NB4 (cell line): ENCODE measurements at regions not wholly inside any gene's neighbourhood (a gene's known extent, or its start where the extent isn't known, plus 50 kb on each side); places are given as distances from the start of the nearest gene placed in this dataset.

Experiments used
- MYC ChIP-seq: IDR thresholded peaks from 2 replicates; pipeline ENCODE4 v1.6.1; 2011; ENCODE audit warnings: low read depth, low read length
- POLR2A ChIP-seq: IDR thresholded peaks from 2 replicates; pipeline ENCODE4 v1.6.1; 2011; ENCODE audit warnings: mild to moderate bottlenecking; ENCODE audit not compliant: insufficient read length; ENCODE audit errors: extremely low read depth
- TF ChIP-seq, protein P1 (sequence below): IDR thresholded peaks from one replicate; pipeline ENCODE4 v1.5.1; 2012; ENCODE audit warnings: low read depth, low read length
- TF ChIP-seq, protein P2 (sequence below): IDR thresholded peaks from 2 replicates; pipeline ENCODE4 v1.6.1; 2011; ENCODE audit warnings: low read depth, low read length

DNA sequence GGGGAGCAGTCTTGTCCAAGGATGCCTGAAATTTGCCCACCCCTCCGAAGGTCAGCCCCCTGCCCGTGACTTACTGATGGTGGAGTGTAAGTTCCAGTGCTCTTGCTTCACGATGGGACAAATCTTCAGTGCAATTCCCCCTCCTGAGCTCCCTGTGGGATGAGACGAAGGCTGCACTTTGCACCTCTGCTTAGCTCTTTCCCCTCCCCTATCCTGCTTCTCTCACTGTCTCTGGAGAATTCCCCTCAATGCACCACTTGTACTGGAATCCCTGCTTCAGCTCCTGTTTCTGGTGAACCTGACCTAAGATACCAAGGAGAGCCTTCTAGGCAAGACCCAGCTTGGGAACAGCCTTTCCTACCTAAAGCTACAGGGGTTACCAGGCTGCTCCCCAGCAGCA, 122.9 kb upstream of the ZMIZ1 start:
- TF ChIP-seq, protein P1, sequence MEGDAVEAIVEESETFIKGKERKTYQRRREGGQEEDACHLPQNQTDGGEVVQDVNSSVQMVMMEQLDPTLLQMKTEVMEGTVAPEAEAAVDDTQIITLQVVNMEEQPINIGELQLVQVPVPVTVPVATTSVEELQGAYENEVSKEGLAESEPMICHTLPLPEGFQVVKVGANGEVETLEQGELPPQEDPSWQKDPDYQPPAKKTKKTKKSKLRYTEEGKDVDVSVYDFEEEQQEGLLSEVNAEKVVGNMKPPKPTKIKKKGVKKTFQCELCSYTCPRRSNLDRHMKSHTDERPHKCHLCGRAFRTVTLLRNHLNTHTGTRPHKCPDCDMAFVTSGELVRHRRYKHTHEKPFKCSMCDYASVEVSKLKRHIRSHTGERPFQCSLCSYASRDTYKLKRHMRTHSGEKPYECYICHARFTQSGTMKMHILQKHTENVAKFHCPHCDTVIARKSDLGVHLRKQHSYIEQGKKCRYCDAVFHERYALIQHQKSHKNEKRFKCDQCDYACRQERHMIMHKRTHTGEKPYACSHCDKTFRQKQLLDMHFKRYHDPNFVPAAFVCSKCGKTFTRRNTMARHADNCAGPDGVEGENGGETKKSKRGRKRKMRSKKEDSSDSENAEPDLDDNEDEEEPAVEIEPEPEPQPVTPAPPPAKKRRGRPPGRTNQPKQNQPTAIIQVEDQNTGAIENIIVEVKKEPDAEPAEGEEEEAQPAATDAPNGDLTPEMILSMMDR, result no peak
- TF ChIP-seq POLR2A (no peak), MYC (no peak)
- TF ChIP-seq, protein P2, sequence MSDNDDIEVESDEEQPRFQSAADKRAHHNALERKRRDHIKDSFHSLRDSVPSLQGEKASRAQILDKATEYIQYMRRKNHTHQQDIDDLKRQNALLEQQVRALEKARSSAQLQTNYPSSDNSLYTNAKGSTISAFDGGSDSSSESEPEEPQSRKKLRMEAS, result no peak
